ENCODE measurements at regions not wholly inside any gene's neighbourhood (a gene's known extent, or its start where the extent isn't known, plus 50 kb on each side); places are given as distances from the start of the nearest gene placed in this dataset.

GRCh38 chr3:14346191-14346590 lies 56.2 kb upstream of the SLC6A6 start:
- DNase-seq (ENCODE audit: low spot score in 2 of 2), result no peak
- Histone ChIP-seq H3K4me3 (no peak overlapping the region), H3K4me1 (no peaks in the 10 kb centered on the region), H3K9me3 (no peaks in the 10 kb centered on the region), H3K27ac (no peak overlapping the region), H3K27me3 (no peaks in the 10 kb centered on the region), H3K36me3 (no peaks in the 10 kb centered on the region)
- TF ChIP-seq CTCF (IDR thresholded peaks at IDR 0.05), result no peak
- TF ChIP-seq POLR2A (IDR thresholded peaks at IDR 0.05), result no peak
- no peak for TF ChIP-seq POLR2AphosphoS5 (IDR thresholded peaks at IDR 0.05)
- intact Hi-C loops (cut with DNase I; ENCODE audit: low total_unique reads), result no loop called here

- no peaks in the 10 kb centered on the region for H3K27me3 ChIP-seq
- intact Hi-C loops (cut with DNase I; ENCODE audit: low total_unique reads), result no loop called here
- H3K36me3 ChIP-seq, result no peaks in the 10 kb centered on the region
- no peak overlapping the region for H3K4me3 ChIP-seq
- no peaks in the 10 kb centered on the region for H3K9me3 ChIP-seq
- TF ChIP-seq POLR2AphosphoS5 (IDR thresholded peaks at IDR 0.05) (no peak), CTCF (IDR thresholded peaks at IDR 0.05) (no peak), POLR2A (IDR thresholded peaks at IDR 0.05) (no peak)
- no peaks in the 10 kb centered on the region for H3K4me1 ChIP-seq
- H3K27ac ChIP-seq, result no peak overlapping the region
- DNase-seq (ENCODE audit: low spot score in 2 of 2), result no peak
Observed at GRCh38 chr3:14346642-14347041, 55.8 kb upstream of the SLC6A6 start.

GRCh38 chr3:14347110-14347509 lies 55.3 kb upstream of the SLC6A6 start:
- intact Hi-C loops (cut with DNase I; ENCODE audit: low total_unique reads), result no loop called here
- Histone ChIP-seq H3K27me3 (no peaks in the 10 kb centered on the region), H3K4me1 (no peaks in the 10 kb centered on the region), H3K4me3 (no peak overlapping the region), H3K9me3 (no peaks in the 10 kb centered on the region), H3K27ac (no peak overlapping the region), H3K36me3 (no peaks in the 10 kb centered on the region)
- DNase-seq (ENCODE audit: low spot score in 2 of 2), result no peak
- TF ChIP-seq POLR2AphosphoS5 (IDR thresholded peaks at IDR 0.05) (no peak), CTCF (IDR thresholded peaks at IDR 0.05) (no peak), POLR2A (IDR thresholded peaks at IDR 0.05) (no peak)

- intact Hi-C loops (cut with DNase I; ENCODE audit: low total_unique reads), result loop anchor here (10.0 kb wide), 1 partner anchor 1357 kb away; no protein-coding TSS in a partner anchor
- DNase-seq (ENCODE audit: low spot score in 2 of 2), result no peak
- Histone ChIP-seq H3K4me1 (no peaks in the 10 kb centered on the region), H3K4me3 (no peak overlapping the region), H3K27me3 (no peaks in the 10 kb centered on the region), H3K27ac (no peak overlapping the region), H3K36me3 (no peaks in the 10 kb centered on the region), H3K9me3 (no peaks in the 10 kb centered on the region)
- no peak for TF ChIP-seq CTCF (IDR thresholded peaks at IDR 0.05)
Observed at GRCh38 chr3:14351617-14352001, 50.8 kb upstream of the SLC6A6 start.

- Histone ChIP-seq H3K4me1 (no peaks in the 10 kb centered on the region), H3K9me3 (no peaks in the 10 kb centered on the region), H3K4me3 (no peak overlapping the region), H3K27me3 (no peaks in the 10 kb centered on the region), H3K36me3 (no peaks in the 10 kb centered on the region), H3K27ac (no peak overlapping the region)
- TF ChIP-seq CTCF (IDR thresholded peaks at IDR 0.05), result no peak
- TF ChIP-seq POLR2AphosphoS5 (IDR thresholded peaks at IDR 0.05), result no peak
- TF ChIP-seq POLR2A (IDR thresholded peaks at IDR 0.05), result no peak
- DNase-seq (ENCODE audit: low spot score in 2 of 2), result no peak
- intact Hi-C loops (cut with DNase I; ENCODE audit: low total_unique reads), result loop anchor here (10.0 kb wide), 1 partner anchor 1357 kb away; no protein-coding TSS in a partner anchor
Observed at GRCh38 chr3:14352002-14352627, 50.3 kb upstream of the SLC6A6 start.

All from breast epithelium (tissue), 4 donors.